Thyroid gland (tissue), 4 donors: ENCODE measurements at regions not wholly inside any gene's neighbourhood (a gene's known extent, or its start where the extent isn't known, plus 50 kb on each side); places are given as distances from the start of the nearest gene placed in this dataset.

Source experiments
- CTCF ChIP-seq, 6 experiments: fragments of 200-600 bp in 3 of 6; fragments of 450-650 bp in 3 of 6; sonication (generic) in 3 of 6; IDR thresholded peaks; one replicate each; pipeline ENCODE4 v1.5.1; 2016 to 2019; ENCODE audit warnings: antibody characterized with exemption in 6 of 6, mild to moderate bottlenecking in 2 of 6, inconsistent platforms in 1 of 6, moderate library complexity in 1 of 6
- POLR2A ChIP-seq, 2 donors: fragments of 450-650 bp; IDR thresholded peaks; one replicate each; pipeline ENCODE4 v1.6.1; 2017; ENCODE audit warnings: antibody characterized with exemption in 2 of 2, mild to moderate bottlenecking in 2 of 2, moderate library complexity in 1 of 2

GRCh38 chrX:148376342-148376741 is 124.1 kb upstream of the AFF2 start:
- no peak for TF ChIP-seq CTCF (IDR thresholded peaks at IDR 0.05)
- TF ChIP-seq POLR2A (IDR thresholded peaks at IDR 0.05) = no peak
